PC-3 (cell line): ENCODE measurements at regions not wholly inside any gene's neighbourhood (a gene's known extent, or its start where the extent isn't known, plus 50 kb on each side); places are given as distances from the start of the nearest gene placed in this dataset.

Source experiments
- EZH2 ChIP-seq: fragments of 300-600 bp; sonication (generic); IDR thresholded peaks from one replicate; pipeline ENCODE4 v1.6.1; 2017; ENCODE audit warnings: antibody characterized with exemption, mild to moderate bottlenecking, low read length; ENCODE audit not compliant: unreplicated experiment
- EZH2phosphoT487 ChIP-seq: fragments of 300-600 bp; sonication (generic); IDR thresholded peaks from 2 replicates; pipeline ENCODE4 v1.6.1; 2018; ENCODE audit warnings: mild to moderate bottlenecking, antibody characterized with exemption, low read length, borderline replicate concordance
- TF ChIP-seq, protein P1 (sequence below): fragments of 300-600 bp; sonication (generic); conservative IDR thresholded peaks from 2 replicates; pipeline ENCODE4 v1.5.1; 2017; ENCODE audit warnings: antibody characterized with exemption, low read depth, mild to moderate bottlenecking, low read length

DNA sequence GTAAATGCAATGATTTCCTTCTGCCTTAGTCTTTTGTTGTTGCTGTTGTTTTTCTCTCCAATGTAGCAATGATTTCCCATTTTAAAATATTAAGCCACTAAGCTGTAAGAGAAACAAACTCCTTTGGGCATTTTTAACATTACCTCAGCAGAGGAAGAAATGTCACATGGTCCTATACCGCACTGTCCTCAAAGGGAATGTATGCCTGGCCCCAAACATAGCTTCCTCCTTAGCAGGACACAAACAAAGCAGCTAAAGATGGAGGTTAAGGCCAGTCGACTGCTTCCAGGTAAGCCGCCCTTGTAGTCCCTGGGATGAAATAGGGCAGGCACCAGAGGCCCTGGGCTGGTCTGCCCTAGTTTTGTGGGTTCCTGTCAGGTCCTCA is 249.0 kb downstream of the TSHZ3 start:
- TF ChIP-seq EZH2phosphoT487 (no peak), EZH2 (no peak)
- TF ChIP-seq, protein P1, sequence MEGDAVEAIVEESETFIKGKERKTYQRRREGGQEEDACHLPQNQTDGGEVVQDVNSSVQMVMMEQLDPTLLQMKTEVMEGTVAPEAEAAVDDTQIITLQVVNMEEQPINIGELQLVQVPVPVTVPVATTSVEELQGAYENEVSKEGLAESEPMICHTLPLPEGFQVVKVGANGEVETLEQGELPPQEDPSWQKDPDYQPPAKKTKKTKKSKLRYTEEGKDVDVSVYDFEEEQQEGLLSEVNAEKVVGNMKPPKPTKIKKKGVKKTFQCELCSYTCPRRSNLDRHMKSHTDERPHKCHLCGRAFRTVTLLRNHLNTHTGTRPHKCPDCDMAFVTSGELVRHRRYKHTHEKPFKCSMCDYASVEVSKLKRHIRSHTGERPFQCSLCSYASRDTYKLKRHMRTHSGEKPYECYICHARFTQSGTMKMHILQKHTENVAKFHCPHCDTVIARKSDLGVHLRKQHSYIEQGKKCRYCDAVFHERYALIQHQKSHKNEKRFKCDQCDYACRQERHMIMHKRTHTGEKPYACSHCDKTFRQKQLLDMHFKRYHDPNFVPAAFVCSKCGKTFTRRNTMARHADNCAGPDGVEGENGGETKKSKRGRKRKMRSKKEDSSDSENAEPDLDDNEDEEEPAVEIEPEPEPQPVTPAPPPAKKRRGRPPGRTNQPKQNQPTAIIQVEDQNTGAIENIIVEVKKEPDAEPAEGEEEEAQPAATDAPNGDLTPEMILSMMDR: no peak
